Right renal pelvis (tissue), 4 donors: ENCODE measurements at regions not wholly inside any gene's neighbourhood (a gene's known extent, or its start where the extent isn't known, plus 50 kb on each side); places are given as distances from the start of the nearest gene placed in this dataset.

Source experiments
- DNase-seq, 4 donors: peaks; one replicate each; pipeline ENCODE4 v3.0.0-alpha.2; 2013; ENCODE audit warnings: low read depth in 4 of 4, low spot score in 3 of 4, missing footprints in 1 of 4

DNA sequence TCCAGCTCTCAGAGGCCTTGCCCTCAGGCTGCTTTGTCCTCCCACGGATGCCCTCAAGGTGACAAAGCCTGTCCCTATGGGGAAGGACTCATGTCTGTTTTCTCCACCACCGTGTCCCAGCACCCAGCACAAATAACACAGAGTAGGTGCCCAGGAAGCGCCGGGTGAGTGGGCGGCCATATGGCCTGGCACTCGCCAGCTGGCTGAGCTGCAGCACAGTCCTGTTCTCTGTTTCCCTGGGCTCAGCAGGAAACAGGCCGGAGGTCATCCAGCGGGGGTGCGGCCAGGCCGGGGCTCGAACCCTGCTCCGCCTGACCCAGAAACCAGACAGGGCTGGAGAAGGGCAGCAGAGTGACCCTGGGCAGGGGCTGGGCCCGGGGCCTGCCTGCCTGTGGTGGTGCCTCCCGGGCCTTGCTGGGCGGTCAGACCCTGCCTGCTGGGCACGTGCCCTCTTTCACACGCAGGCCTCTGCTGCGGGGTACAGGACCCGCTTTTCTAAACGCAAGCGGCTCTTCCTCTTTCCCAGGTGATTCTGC lies 139.0 kb upstream of the CIBAR2 start:
- DNase-seq: no peak

DNA sequence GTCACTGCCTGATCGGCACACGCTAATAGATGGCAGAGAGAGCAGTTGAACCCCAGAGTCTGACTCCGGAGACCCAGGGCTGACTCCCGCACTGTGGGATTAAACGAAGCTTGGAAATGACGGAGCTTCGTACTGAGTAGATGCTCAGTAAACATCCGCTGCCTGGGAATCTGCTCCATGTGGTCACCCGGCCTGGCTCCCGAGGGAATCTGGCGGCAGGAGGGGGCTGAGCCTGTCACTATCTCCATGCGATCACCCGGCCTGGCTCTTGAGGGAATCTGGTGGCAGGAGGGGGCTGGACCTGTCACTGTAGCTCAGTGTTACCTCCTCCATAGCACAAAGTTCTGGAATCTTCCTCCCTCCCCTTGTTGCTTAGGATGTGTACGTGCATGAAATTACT lies 139.7 kb upstream of the CIBAR2 start:
- no peak for DNase-seq

DNA sequence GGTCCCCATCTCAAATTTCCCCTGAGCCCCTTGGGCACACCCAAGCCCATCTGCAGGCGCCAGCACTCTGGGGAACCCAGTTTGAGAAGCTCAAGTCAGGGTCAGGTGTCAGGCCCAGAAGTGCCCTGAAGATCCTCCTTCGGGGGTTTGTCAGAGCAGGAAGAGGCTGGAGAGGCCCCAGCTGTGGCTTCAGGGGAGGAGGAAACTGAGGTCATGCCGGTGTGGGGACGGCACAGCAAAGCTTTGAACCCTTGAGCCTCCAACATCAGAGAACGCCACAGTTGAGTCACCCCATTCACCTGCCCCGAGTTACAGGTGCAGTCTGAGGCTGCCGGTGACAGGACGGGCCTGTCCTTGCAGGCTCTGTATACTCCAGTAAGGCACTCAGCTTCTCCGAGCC lies 140.2 kb upstream of the CIBAR2 start:
- no peak for DNase-seq

DNA sequence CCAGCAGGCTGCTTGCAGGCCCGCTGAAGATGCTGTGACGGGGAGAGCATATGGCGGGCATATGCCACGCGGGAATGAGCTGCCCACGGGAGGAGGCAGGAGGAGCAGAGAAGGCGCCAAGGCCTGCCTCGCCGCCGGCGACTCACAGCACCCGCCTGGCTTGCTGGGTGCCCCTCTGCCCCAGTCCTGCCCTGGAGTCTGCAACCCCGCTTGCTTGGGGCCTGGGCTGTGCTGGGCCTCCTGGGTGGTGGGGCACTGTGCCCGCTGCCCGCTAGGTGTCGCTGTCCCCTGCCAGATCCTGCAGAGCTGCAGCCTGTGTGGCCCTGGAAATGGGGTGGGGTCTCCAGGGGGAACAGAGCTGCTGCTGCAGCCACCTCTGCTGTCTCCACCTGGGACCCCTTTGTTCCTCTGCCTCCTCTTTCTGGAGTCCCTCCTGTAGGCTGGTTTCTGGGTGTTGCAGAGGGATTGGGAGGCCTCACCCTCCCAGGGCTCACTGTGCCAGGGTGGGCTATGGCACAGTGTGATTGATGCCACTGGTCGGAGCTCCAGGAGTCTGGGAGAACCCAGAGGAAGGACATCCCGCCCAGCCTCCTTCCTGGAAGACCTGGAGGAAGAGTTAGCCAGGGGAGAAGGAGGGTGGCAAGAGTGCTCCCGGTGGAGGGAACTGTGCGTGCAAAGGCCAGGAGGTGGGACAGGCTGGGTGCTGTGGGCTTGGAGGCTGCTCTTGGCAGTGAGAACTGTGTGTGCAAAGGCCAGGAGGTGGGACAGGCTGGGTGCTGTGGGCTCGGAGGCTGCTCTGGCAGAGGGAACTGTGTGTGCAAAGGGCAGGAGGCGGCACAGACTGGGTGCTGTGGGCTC lies 141.0 kb upstream of the CIBAR2 start:
- DNase-seq: no peak

DNA sequence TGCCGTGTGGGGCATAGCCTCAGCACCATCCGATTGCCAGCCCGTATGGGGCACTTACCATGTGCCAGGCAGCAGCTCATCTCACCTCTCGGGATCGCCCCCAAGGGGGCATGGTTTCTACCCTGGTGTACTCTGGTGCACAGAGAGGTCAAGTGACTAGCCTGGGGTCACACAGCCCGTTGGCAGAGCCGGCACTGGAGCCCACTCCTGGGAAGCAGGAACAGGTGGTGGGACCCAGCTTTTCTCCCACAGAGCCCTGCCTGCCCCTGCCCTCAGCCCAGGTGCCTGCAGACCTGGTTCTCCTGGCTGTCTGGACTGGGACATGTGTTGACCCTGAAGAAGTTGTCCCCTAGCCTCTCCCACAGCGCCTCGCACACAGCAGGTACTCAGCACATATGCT lies 141.8 kb upstream of the CIBAR2 start:
- no peak for DNase-seq

DNA sequence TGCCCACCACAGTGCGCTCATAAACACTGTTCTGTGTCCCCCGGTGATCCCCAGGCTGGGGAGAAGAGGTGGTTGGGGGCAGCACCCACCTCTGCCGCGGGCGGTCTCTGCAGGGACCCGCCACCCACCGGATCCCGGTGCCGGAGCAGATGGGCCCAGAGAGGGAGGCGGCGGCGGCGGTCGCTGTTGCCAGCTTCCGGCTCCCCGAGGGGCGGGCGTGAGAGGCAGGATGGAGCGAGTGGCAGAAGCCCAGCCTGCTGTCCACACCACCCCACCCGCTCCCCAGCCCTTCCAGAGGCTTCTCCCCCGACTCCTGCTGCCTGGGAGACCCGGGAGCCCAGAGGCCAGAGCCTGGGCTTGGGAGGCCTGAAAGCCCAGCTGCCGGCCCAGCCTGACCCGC lies 142.6 kb upstream of the CIBAR2 start:
- DNase-seq: no peak

DNA sequence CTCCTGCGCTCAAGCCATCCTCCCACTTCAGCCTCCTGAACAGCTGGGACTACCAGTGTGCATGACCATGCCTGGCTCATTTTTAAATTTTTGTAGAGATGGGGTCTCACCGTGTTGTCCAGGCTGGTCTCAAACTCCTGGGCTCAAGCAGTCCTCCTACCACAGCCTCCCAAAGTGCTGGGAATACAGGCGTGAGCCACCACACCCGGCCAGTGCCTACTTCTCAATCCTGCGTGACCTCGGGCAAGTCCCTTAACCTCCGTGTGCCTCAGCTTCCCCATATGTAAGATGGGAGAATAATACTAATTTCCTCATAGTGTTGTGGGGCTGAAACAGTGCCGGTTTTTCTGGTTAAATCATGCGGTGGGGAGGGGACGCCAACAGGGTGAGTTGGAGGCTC lies 143.5 kb upstream of the CIBAR2 start:
- DNase-seq: no peak

DNA sequence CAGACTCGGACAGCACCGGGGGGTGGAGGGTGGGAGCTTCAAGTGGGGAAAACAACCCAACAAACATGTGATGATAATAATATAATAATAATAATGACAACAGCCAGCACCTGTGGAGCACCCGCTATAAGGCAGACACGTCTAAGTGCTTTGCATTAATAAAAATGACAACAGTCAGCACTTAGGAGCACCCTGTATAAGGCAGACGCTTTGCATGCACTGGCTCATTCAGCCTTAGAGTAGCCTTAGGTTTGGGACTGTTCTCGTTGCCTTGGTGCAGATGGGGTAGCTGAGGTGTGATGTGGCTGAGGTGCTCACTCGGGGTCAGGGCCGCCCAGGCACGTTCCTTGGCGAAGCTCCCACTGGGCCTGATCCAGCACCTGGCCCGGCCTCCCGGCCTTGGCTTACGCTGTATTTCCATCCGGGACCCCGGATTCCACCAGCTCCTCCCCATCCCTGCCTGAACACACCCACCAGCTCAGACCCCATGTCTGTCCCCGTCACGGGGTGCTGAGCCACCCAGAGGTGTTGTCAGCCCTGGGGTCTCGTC lies 144.0 kb upstream of the CIBAR2 start:
- no peak for DNase-seq

DNA sequence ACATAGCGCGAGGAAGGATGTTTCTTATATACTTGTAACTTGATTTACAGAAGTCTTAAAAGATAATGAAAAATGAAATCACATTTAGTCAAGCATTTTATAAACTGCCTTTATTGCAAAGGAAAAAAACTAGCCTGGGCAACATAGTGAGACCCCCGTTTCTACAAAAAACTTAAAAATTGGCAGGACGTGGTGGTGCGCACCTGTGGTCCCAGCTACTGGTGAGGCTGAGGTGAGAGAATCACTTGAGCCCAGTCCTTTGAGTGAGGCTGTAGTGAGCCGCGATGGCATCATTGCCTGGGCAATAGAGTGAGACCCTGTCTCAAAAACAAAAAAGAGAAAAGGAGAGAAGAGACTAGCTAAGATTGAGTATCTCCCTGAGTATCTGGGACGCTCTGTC lies 145.2 kb upstream of the CIBAR2 start:
- no peak for DNase-seq

DNA sequence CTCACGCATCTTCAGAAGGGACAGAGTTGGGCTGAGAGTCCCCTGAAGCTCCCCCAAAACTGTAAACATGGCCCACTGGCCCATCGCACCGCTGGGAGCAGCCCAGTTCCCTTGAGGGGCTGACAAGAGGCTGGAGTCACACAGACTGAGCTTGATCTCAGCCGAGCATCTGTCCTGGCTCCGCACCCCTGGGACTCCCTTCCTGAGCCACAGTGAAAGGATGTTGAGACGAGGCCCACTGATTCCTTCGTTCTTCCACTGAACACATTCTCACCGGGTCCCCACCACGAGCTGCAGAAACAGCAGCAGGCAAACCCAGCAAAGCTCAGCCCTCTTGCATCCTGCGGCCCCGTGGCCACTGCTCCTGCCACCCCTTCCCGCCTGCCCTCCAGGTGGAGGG lies 145.9 kb upstream of the CIBAR2 start:
- no peak for DNase-seq

DNA sequence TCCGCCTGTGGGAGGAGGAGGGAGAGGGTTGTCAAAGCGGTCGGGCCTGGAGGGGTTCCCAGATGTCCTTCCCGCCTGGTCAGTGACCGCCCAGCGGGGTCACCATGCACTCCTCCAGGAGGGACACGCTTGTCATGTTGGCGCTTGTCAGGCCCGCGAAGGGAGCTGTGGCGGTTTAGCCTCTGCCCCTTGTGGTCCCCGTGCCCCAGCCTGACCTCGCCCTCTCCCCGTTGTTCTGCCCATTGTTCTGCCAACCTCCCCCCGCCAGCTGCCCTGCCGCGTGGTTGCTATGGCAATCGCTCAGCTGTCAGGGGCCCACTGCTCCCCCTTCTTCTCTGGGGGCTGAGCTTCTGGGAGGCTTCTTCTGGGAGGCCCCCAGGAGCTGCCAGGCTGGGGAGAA lies 146.4 kb upstream of the CIBAR2 start:
- no peak for DNase-seq

DNA sequence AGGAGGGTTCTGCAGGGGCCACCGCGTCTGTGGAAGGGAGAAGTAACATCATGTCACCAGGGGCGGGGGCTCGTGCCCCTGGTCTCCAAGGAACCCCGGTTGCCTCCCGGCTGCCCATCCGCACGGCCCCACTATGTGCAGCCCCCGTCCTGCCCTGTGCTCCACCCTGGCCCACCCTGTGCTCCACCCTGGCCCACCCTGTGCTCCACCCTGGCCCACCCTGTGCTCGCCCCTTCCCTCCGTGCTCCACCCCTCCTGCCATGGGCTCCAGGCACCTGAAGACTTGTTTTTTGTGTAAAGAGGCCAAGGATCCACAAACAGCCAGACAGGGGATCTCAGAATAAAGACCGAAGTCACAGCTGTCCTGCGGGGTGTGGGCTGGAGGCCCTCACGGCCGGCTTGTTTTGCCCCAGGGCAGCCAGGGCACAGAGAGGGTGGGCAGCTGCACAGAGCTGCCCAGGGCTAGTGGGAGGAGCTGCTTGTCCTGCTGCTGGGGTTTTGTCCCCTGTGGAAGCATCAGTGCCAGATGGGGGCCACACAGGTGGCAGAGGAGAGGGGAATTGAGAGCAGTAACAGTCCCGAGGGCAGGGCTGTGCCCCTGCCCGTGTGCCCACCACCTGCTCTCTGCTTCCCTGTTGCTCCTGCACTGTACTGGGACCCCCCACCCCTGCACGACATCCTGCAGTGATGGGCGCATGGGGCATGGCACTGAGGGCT lies 147.0 kb upstream of the CIBAR2 start:
- no peak for DNase-seq

DNA sequence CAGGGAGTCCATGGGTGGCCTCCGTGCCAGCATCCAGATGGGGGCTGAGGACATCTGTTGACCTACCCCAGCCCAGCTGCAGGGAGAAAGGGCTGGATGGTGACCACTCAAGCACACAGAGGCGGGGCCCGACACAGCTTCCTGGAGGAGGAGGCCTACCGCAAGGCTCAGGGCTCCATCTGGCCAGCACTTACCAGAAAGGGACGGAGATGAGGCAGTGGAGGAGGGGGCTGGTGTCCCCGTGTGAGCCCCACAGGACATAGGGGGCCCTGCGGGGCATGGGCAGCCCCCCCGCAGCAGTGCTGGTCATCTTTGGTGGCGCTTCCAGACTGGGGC lies 147.5 kb upstream of the CIBAR2 start:
- DNase-seq: no peak

DNA sequence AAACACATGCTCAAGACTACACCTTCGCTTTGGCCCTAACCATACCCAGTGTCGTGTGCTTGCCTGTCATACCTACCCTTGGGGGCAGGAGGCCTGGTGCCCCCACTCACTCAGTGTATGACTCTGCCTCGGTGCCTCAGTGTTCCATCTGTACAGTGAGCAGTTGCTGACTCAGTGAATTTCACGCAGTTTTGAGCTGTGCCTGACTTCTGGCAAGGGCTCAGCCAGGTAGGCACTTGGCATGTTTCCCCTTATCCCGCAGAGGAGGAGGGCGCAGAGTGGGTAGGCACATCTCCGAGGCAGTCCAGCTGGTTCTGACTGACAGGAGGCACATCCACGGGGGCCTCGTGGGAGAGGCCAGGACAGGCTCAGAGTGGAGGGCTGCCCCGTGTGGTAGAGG lies 148.9 kb upstream of the CIBAR2 start:
- DNase-seq: no peak

DNA sequence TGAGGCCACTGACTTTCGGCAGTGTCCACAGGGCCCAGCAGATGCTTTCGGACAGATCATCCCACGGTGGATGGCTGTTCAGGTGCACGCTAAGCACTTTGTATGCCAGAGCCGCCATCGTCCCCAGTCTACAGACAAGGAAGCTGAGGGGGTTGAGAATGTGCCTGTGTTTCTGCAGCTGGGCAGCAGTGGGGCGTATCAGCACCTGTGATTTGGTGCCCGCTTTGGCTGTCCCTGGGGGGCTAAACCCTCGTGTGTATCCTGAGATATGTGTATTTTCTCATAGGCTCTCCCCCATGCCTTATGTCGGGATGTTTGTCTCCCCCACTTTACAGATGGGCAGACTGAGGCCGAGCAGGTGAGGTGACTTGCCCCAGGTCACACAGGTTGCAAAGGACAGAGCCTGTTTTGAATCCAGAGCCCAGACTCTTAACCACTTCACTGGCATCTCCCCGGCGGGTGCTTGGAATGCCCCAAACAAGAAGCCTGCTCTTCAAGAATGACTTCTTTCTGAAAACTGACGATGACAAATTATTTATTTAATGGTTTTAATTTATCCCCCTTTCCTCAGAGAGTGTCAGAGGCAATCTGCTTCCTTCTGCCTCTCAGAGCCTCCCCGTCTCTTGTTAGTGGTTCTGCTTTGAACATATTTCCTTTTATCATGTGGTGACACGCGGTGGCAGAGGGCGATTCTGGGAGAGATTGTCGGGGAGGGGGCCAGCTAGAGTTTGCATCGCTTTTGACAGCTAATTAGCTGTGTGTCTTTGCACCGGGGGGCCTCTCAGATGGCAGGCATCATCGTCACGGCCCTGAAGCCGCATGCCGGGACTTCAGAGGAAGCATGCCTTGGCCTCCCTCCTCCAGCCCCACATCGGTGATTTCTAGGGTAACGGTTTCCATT lies 149.6 kb upstream of the CIBAR2 start:
- no peak for DNase-seq

DNA sequence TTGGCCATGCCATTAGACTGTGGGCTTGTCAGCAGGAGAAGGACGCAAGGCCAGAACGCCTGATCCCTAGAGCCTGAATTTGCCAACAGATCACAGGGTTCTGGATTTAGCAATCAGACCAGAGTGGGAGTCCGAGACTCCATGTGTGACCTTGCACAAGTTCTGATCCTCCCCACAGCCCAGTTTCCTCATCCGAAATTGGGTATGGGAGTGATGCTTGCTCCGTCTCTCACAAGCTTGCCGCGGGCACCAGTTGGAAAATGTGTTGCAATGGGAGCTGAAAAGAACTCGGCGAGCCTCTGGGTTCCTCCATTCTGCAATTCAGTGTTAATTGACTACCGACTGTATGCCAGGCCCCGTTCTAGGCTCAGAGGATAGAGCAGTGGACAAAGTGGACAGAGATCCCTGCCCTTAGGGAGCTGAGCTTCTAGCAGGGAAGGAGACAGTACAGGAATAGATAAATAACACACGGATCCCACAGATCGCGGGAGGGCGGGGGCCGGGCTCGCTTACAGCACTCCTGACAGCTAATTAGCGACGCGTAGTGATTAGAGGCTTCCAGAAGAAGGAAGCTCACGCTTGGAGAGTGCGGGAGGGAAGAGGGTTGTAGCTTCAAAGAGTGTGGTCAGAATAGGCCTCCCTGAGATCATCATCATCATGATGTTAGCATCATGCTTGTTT lies 150.4 kb upstream of the CIBAR2 start:
- DNase-seq: no peak

DNA sequence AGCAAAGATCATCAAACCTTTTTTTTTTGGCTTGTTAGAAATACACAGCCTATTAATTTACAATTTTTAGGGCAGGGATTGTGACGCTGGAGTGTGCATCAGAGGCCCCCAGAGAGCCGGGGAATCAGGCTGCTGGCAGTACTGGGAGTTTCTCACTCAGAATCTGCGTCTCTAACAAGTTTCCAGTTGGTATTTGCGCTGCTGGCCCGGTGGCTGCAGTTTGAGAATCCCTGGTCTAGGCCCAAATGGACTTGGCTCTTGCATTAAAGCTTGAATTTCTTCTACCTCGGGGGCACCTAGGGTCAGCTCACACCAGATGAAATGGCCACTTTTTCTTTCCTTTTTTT lies 150.9 kb upstream of the CIBAR2 start:
- no peak for DNase-seq

DNA sequence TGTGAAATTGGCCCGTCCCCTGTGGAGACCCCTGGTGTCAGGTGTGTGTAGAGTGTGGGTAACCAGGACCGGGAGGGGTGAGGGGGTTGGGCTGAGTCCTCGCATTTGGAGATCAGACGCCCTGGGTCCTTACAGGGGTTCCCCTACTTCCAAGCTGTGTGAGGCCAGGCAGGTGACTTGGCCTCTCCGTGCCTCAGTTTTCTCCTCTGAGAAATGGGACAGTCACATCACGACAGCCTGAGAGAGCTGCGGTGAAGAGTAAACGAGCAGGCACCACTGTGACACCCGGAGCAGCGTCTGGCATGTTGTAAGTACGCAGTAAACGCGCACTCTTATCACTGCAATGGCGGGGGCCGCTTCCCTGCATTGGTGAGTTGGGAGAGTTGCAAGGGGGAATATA lies 152.5 kb upstream of the CIBAR2 start:
- DNase-seq: no peak

DNA sequence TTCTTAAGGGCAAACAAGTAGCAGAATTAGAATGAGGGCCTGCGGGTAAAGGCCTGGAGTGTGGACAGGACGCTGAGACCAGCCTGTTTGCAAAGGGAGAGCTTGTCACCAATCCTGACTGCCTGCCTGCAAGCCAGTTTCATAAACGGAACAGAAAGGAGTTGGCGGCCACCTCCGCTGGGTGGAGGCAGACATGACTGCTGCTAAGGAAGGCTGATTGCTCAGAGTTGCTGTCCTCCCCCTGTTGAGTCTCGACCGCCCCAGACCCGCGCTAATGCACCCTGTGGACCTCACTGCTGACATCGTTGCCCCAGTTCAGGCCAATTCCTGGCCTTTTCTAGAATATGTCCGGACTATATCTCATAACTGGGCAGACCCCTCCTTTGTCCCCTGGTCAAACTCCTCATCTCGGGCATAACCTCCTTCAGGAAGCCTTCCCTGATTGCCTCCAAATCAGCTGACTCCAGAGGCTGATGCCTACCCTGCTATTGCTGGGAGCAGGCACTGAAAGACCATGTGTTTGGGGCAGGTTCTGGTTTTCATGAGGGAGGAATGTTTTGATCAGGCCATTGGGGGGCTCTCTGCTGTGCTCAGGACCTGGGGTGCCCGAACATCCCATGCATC lies 153.0 kb upstream of the CIBAR2 start:
- DNase-seq: no peak

DNA sequence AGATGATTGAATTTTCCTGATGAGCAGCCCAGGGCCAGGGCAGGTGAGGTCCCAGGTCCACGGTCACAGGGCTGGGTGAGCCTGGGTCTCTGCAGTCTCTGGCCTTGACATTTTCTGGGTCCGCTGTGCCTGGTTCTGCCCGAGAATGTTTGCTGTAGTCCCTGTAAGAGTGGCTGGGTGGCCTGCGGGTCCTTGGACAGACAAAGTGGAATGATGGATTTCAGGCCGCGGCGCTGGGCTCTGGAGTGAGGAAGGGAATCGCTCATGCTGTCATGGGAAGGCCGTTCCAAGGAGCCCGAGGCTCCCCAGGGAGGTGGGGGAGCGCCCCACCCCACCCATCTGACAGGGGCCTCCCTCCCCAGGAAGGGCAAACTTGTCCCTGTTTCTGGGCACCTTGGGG lies 153.5 kb upstream of the CIBAR2 start:
- DNase-seq: no peak
